T-helper 1 cell treated with Interleukin-12 subunit alpha and Interleukin-12 subunit beta and Interleukin-4 antibody, amounts not matched to agents 30 ng/mL and 1 ng/mL, for 36 hours (primary cell): ENCODE measurements at regions not wholly inside any gene's neighbourhood (a gene's known extent, or its start where the extent isn't known, plus 50 kb on each side); places are given as distances from the start of the nearest gene placed in this dataset.

Source experiments
- intact Hi-C: fragments of 100-400 bp; cut with micrococcal nuclease; formaldehyde crosslinking; loops from one replicate; pipeline ENCODE4 v1.15.1; 2024

- intact Hi-C loops = no loop called here
These were observed 359.0 kb downstream of the SLCO4C1 start for GRCh38 chr5:101937041-101937440.

- intact Hi-C loops = no loop called here
These were observed 361.0 kb downstream of the SLCO4C1 start for GRCh38 chr5:101935086-101935485.

GRCh38 chr5:101932599-101932998 lies 363.5 kb downstream of the SLCO4C1 start:
- intact Hi-C loops = no loop called here

GRCh38 chr5:101929628-101930027 lies 366.5 kb downstream of the SLCO4C1 start:
- intact Hi-C loops = no loop called here

- intact Hi-C loops = no loop called here
These were observed 378.9 kb downstream of the SLCO4C1 start for GRCh38 chr5:101917166-101917565.

- intact Hi-C loops = no loop called here
These were observed 380.5 kb downstream of the SLCO4C1 start for GRCh38 chr5:101915554-101915953.

- intact Hi-C loops = no loop called here
These were observed 391.3 kb downstream of the SLCO4C1 start for GRCh38 chr5:101904736-101905135.

- intact Hi-C loops = no loop called here
These were observed 398.2 kb downstream of the SLCO4C1 start for GRCh38 chr5:101897914-101898313.

- intact Hi-C loops = no loop called here
These were observed 401.1 kb downstream of the SLCO4C1 start for GRCh38 chr5:101894985-101895384.

- intact Hi-C loops = no loop called here
These were observed 417.9 kb downstream of the SLCO4C1 start for GRCh38 chr5:101878190-101878589.

- intact Hi-C loops = no loop called here
These were observed 418.6 kb downstream of the SLCO4C1 start for GRCh38 chr5:101877451-101877850.

- intact Hi-C loops = no loop called here
These were observed 429.6 kb downstream of the SLCO4C1 start for GRCh38 chr5:101866473-101866872.

- intact Hi-C loops = no loop called here
These were observed 435.5 kb downstream of the SLCO4C1 start for GRCh38 chr5:101860563-101860962.

- intact Hi-C loops = no loop called here
These were observed 435.9 kb downstream of the SLCO4C1 start for GRCh38 chr5:101860145-101860544.

GRCh38 chr5:101846496-101846895 lies 449.6 kb downstream of the SLCO4C1 start:
- intact Hi-C loops = no loop called here

GRCh38 chr5:101843055-101843454 lies 453.0 kb downstream of the SLCO4C1 start:
- intact Hi-C loops = no loop called here

GRCh38 chr5:101838435-101838834 lies 457.6 kb downstream of the SLCO4C1 start:
- intact Hi-C loops = no loop called here

- intact Hi-C loops = no loop called here
These were observed 466.8 kb downstream of the SLCO4C1 start for GRCh38 chr5:101829255-101829654.

- intact Hi-C loops = no loop called here
These were observed 484.6 kb downstream of the SLCO4C1 start for GRCh38 chr5:101811466-101811865.

GRCh38 chr5:101806410-101806809 lies 489.7 kb downstream of the SLCO4C1 start:
- intact Hi-C loops = no loop called here

GRCh38 chr5:101796427-101796826 lies 499.7 kb downstream of the SLCO4C1 start:
- intact Hi-C loops = no loop called here

- intact Hi-C loops = no loop called here
These were observed 507.3 kb downstream of the SLCO4C1 start for GRCh38 chr5:101788797-101789196.

GRCh38 chr5:101785090-101785489 lies 511.0 kb downstream of the SLCO4C1 start:
- intact Hi-C loops = no loop called here
